SJCRH30 (cell line): ENCODE measurements at regions not wholly inside any gene's neighbourhood (a gene's known extent, or its start where the extent isn't known, plus 50 kb on each side); places are given as distances from the start of the nearest gene placed in this dataset.

Source experiments
- DNase-seq, 2 experiments: peaks; one replicate each; pipeline ENCODE4 v3.0.0-alpha.2; 2015 to 2020
- H3K27ac ChIP-seq: fragments of 250-450 bp; sonication (Bioruptor Pico); 2 replicates; pipeline ENCODE4 v1.5.1; 2020; ENCODE audit warnings: mild to moderate bottlenecking, moderate library complexity
- H3K27me3 ChIP-seq: fragments of 250-450 bp; sonication (Bioruptor Pico); 2 replicates; pipeline ENCODE4 v1.5.1; 2020; ENCODE audit warnings: mild to moderate bottlenecking, moderate library complexity
- H3K36me3 ChIP-seq: fragments of 250-450 bp; sonication (Bioruptor Pico); 2 replicates; pipeline ENCODE4 v1.5.1; 2020; ENCODE audit warnings: mild to moderate bottlenecking, moderate library complexity
- H3K4me1 ChIP-seq: fragments of 250-450 bp; sonication (Bioruptor Pico); 2 replicates; pipeline ENCODE4 v1.5.1; 2020; ENCODE audit warnings: mild to moderate bottlenecking, moderate library complexity
- H3K4me3 ChIP-seq: fragments of 250-450 bp; sonication (Bioruptor Pico); 2 replicates; pipeline ENCODE4 v1.5.1; 2020; ENCODE audit warnings: mild to moderate bottlenecking, moderate library complexity
- H3K9me3 ChIP-seq: fragments of 250-450 bp; sonication (Bioruptor Pico); replicated peaks from 2 replicates; pipeline ENCODE4 v1.5.1; 2020; ENCODE audit warnings: mild to moderate bottlenecking, moderate library complexity

DNA sequence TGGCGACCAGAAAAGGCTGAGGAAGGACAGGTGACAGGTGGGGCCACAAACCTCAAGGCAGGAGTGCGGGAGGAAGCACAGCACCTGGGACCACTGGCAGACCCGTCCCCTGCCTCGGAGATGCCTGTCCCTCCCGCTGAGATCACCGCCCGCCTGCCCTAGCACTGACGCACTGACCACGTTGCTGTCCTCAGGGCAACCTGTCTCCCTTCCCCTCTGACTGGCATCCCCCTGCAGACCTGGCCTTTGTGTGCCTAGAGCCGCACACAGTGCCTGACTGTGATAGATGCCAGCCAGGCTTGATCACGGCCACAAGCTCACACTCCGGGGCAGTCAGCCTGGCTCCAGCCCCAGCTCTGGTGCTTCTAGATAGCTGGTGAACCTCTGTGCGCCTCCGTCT, 58.4 kb upstream of the EN2 start:
- H3K4me1 ChIP-seq = no peaks in the 10 kb centered on the region
- no peak overlapping the region for H3K27ac ChIP-seq
- H3K27me3 ChIP-seq = peaks cover 11% of the 10 kb centered on the region
- no peak for DNase-seq
- H3K36me3 ChIP-seq = no peaks in the 10 kb centered on the region
- H3K4me3 ChIP-seq = no peak overlapping the region
- H3K9me3 ChIP-seq = no peaks in the 10 kb centered on the region

DNA sequence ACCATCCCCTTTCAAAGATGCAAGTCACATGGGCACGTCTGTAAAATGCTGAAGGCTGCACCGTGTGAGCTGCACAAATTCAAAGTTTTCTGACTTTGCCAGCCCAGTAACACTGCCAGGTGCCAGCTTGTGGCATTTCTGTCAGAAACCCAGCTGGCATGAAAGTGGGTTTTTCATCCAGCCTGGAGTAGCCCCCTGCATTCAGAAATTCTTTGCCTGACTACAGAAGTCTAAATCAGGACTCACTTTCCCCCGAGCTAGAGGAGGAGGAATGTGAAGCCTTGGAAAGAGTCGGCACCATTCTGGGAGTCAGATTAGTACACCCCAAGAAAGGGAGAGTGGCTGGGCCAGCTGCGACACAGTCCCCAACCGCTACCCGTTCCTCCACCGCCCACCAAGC, 56.7 kb upstream of the EN2 start:
- Histone ChIP-seq H3K4me1 (no peaks in the 10 kb centered on the region), H3K27me3 (peaks cover 20% of the 10 kb centered on the region), H3K9me3 (no peaks in the 10 kb centered on the region), H3K4me3 (no peak overlapping the region), H3K36me3 (no peaks in the 10 kb centered on the region), H3K27ac (no peak overlapping the region)
- DNase-seq = no peak

DNA sequence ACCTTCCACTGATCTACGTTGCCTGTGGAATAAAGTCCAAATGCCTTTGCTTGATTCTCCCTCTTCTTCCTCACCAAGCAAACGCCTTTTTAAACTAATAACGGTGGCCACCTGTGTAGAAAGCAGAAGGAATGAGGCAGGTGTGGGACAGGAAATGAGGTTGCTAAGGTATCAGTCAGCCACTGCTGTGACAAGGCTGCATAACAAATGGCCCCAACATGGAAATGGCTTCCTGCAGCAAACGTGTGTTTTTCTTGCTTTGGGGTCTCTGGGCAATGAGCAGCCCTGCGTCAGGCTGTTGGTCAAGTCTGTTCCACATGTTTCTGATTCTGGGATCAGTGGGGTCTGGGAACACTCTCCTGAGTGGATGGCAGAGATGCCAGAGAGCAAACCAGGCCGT, 56.0 kb upstream of the EN2 start:
- Histone ChIP-seq H3K27ac (no peak overlapping the region), H3K9me3 (no peaks in the 10 kb centered on the region), H3K36me3 (no peaks in the 10 kb centered on the region), H3K27me3 (peaks cover 20% of the 10 kb centered on the region), H3K4me1 (no peaks in the 10 kb centered on the region), H3K4me3 (no peak overlapping the region)
- DNase-seq = no peak

DNA sequence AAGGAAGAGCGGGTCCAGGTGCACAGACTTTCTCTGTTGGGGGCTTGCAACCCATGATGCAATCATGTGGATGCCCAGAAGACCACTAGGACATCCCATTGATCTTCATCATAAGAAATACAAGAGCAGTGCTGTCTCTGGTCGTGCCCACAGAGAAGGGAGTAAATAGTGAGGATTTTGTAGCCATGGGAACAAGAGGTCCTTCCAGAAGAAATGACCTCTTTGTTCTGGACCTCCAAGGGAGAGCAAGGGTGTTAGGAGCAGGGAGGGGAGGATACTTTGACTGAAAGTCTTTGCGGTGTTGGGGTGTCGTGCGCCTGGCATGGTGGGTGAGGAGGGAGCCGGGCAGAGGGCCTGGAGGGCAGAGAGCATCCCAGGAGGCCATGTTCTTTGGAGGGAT, 55.0 kb upstream of the EN2 start:
- H3K4me1 ChIP-seq = no peaks in the 10 kb centered on the region
- no peak overlapping the region for H3K27ac ChIP-seq
- H3K4me3 ChIP-seq = no peak overlapping the region
- H3K36me3 ChIP-seq = no peaks in the 10 kb centered on the region
- peaks cover 20% of the 10 kb centered on the region for H3K27me3 ChIP-seq
- no peak for DNase-seq
- no peaks in the 10 kb centered on the region for H3K9me3 ChIP-seq

DNA sequence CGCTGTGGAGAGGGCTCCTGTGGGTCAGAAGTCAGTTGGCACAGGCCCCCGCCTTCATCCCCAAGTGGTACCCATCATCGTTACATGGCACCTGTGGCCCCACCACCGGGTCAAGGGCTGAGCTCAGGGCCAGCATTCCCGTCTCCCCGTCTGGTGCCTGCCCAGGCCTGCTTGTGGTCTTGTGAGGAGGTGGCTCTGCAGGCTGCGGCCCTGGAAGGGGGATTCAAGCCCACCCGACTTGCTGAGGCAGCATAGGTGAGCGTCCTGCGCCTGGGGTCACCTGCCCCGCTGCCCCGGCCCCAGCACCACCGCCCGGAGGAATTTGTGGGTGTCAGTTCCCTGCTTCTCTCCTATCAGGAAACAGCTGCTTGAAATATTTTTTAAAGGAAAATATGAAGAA, 53.0 kb upstream of the EN2 start:
- no peak overlapping the region for H3K4me3 ChIP-seq
- H3K27ac ChIP-seq = no peak overlapping the region
- no peaks in the 10 kb centered on the region for H3K36me3 ChIP-seq
- peaks cover 20% of the 10 kb centered on the region for H3K27me3 ChIP-seq
- DNase-seq = no peak
- peaks cover 13% of the 10 kb centered on the region; the same call in 1 of the 2 replicates for H3K4me1 ChIP-seq
- no peaks in the 10 kb centered on the region for H3K9me3 ChIP-seq

DNA sequence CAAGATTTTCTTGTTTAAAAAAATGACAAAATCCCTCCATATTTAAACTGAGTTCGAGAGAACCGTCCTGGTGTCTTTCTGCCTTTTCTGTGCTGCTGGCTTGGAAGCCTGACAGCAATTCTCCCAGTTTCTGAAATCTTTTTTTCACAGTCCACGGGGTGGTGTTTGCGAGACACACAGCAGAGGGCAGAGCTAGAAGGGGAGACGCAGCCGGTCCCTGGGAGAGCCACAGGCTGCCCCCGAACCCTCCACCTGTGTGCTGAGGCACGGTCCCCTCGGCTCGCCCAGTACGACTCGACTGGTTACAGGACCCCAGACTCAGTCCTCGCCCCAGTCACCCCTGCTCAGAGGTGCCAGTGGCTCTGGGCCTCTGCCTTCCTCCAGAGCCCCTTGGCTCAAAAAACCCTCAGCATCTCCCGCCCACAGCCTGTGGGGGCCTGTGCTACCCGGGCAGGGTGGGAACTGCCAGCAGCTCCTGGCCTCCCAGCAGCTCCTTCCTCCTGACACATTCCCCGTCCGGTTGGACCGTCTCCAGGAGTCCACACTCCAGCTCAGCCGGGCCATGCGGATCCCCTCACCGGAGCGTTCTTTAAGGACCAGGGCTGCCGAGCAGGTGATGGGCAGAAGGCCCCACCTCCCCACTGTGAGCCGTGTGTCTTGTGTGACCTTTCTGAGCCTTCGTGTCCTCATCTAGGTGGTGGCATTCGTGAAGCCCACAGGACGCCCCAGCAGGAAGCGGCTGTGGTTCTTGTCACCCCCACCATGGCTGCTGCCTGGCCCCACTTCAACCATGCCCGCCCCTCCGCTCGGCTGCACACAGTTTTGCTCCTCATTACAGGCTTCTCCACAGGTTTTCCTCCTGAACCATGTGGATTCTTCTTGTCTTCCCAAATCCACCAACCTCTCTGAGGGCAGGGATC, 52.3 kb upstream of the EN2 start:
- peak in 1 of 2 experiments; percentile 21 for DNase-seq
- Histone ChIP-seq H3K4me3 (no peak overlapping the region), H3K27me3 (peaks cover 15% of the 10 kb centered on the region), H3K27ac (no peak overlapping the region), H3K4me1 (peaks cover 20% of the 10 kb centered on the region; the same call in 1 of the 2 replicates), H3K36me3 (no peaks in the 10 kb centered on the region), H3K9me3 (no peaks in the 10 kb centered on the region)

DNA sequence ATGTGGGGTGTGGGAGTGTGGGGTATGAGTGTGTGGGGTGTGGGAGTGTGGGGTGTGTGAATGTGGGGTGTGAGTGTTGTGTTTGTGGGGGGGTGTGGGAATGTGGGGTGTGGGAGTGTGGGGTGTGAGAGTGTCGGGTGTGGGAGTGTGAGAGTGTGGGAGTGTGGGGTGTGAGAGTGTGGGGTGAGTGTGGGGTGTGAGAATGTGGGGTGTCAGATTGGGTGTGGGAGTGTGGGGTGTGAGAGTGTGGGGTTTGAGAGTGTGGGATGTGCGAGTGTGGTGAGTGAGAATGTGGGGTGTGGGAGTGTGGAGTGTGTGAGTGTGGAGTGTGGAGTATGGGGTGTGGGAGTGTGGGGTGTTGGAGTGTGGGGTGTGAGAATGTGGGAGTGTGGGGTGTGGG, 50.1 kb upstream of the EN2 start:
- Histone ChIP-seq H3K4me3 (no peak overlapping the region), H3K27ac (no peak overlapping the region), H3K9me3 (no peaks in the 10 kb centered on the region), H3K36me3 (no peaks in the 10 kb centered on the region), H3K4me1 (peaks cover 22% of the 10 kb centered on the region; the same call in 1 of the 2 replicates), H3K27me3 (peaks cover 9% of the 10 kb centered on the region)
- no peak for DNase-seq
